Stimulated activated CD4-positive, alpha-beta T cell treated with anti-CD3 and anti-CD28 coated beads, Interleukin-4, amount 100 ng/mL, for 4 hours (primary cell): ENCODE measurements at regions not wholly inside any gene's neighbourhood (a gene's known extent, or its start where the extent isn't known, plus 50 kb on each side); places are given as distances from the start of the nearest gene placed in this dataset.

Experiments used
- DNase-seq, 2 experiments: peaks; one replicate each; pipeline ENCODE4 v3.0.0-alpha.2; 2020

GRCh38 chr3:187618722-187619121 is 51.5 kb downstream of the SST start:
- no peak for DNase-seq

- no peak for DNase-seq
Measured at GRCh38 chr3:187617213-187617612, 53.0 kb downstream of the SST start.

- DNase-seq: peak; percentile 14 to 36
Measured at GRCh38 chr3:187616307-187616972, 53.8 kb downstream of the SST start.

- no peak for DNase-seq
Measured at GRCh38 chr3:187615630-187616029, 54.6 kb downstream of the SST start.

GRCh38 chr3:187612656-187613055 is 57.5 kb downstream of the SST start:
- DNase-seq: no peak

GRCh38 chr3:187610981-187611511 is 59.1 kb downstream of the SST start:
- DNase-seq: no peak

- no peak for DNase-seq
Measured at GRCh38 chr3:187594272-187594671, 75.9 kb downstream of the SST start.

GRCh38 chr3:187593451-187593850 is 76.7 kb downstream of the SST start:
- DNase-seq: no peak

- no peak for DNase-seq
Measured at GRCh38 chr3:187590861-187591576, 79.2 kb downstream of the SST start.

- no peak for DNase-seq
Measured at GRCh38 chr3:187587076-187587475, 83.1 kb downstream of the SST start.

- DNase-seq: no peak
Measured at GRCh38 chr3:187586226-187586625, 84.0 kb downstream of the SST start.

GRCh38 chr3:187572441-187572840 is 97.8 kb downstream of the SST start:
- DNase-seq: no peak

GRCh38 chr3:187571701-187572100 is 98.5 kb downstream of the SST start:
- no peak for DNase-seq

- no peak for DNase-seq
Measured at GRCh38 chr3:187570776-187571175, 99.4 kb downstream of the SST start.

- DNase-seq: no peak
Measured at GRCh38 chr3:187568171-187568570, 102.0 kb downstream of the SST start.

GRCh38 chr3:187567661-187568121 is 102.5 kb downstream of the SST start:
- DNase-seq: no peak

GRCh38 chr3:187567021-187567420 is 103.2 kb downstream of the SST start:
- no peak for DNase-seq

- DNase-seq: no peak
Measured at GRCh38 chr3:187565701-187566100, 104.5 kb downstream of the SST start.

GRCh38 chr3:187558990-187559389 is 111.2 kb downstream of the SST start:
- DNase-seq: no peak

- no peak for DNase-seq
Measured at GRCh38 chr3:187551416-187551815, 118.8 kb downstream of the SST start.

GRCh38 chr3:187550446-187550845 is 119.7 kb downstream of the SST start:
- DNase-seq: no peak

- no peak for DNase-seq
Measured at GRCh38 chr3:187545366-187545765, 124.8 kb downstream of the SST start.

GRCh38 chr3:187544326-187544725 is 125.9 kb downstream of the SST start:
- DNase-seq: no peak

- no peak for DNase-seq
Measured at GRCh38 chr3:187540847-187541246, 129.3 kb downstream of the SST start.
